Liver (tissue), 8 donors: ENCODE measurements at regions not wholly inside any gene's neighbourhood (a gene's known extent, or its start where the extent isn't known, plus 50 kb on each side); places are given as distances from the start of the nearest gene placed in this dataset.

Experiments used
- DNase-seq: peaks from one replicate; pipeline ENCODE4 v3.0.0-alpha.2; 2017; ENCODE audit warnings: low spot score
- H3K27ac ChIP-seq, 2 donors: one replicate each; pipeline ENCODE4 v1.7.0; 2013; ENCODE audit warnings: inconsistent platforms in 2 of 2, low read length in 2 of 2, control low read depth in 1 of 2, low read depth in 1 of 2, mild to moderate bottlenecking in 1 of 2
- H3K27me3 ChIP-seq, 4 donors: one replicate each; pipeline versions ENCODE4 v1.6.1 to v1.7.0; 2013; ENCODE audit warnings: low read length in 3 of 4, inconsistent platforms in 1 of 4, mild to moderate bottlenecking in 1 of 4, moderate library complexity in 1 of 4; ENCODE audit not compliant: control insufficient read depth in 4 of 4, insufficient read depth in 4 of 4
- H3K36me3 ChIP-seq, 4 donors: one replicate each; pipeline versions ENCODE4 v1.6.1 to v1.7.0; 2013; ENCODE audit warnings: low read length in 3 of 4, mild to moderate bottlenecking in 3 of 4, low read depth in 1 of 4, moderate library complexity in 1 of 4; ENCODE audit not compliant: control insufficient read depth in 4 of 4, insufficient read depth in 3 of 4
- H3K4me1 ChIP-seq, 4 donors: one replicate each; pipeline versions ENCODE4 v1.6.1 to v1.7.0; 2013; ENCODE audit warnings: low read length in 3 of 4, mild to moderate bottlenecking in 3 of 4, moderate library complexity in 1 of 4; ENCODE audit not compliant: control insufficient read depth in 4 of 4, insufficient read depth in 4 of 4
- H3K4me3 ChIP-seq, 3 donors: one replicate each; pipeline versions ENCODE4 v1.6.1 to v1.7.0; 2013; ENCODE audit warnings: low read length in 3 of 3, control low read depth in 1 of 3, low read depth in 1 of 3, mild to moderate bottlenecking in 1 of 3
- H3K9ac ChIP-seq, 2 donors: one replicate each; pipeline ENCODE4 v1.7.0; 2013; ENCODE audit warnings: low read length in 2 of 2, mild to moderate bottlenecking in 2 of 2, moderate library complexity in 2 of 2, control low read depth in 1 of 2, low read depth in 1 of 2
- H3K9me3 ChIP-seq, 4 donors: one replicate each; pipeline versions ENCODE4 v1.6.1 to v1.7.0; 2013; ENCODE audit warnings: low read length in 3 of 4; ENCODE audit not compliant: control insufficient read depth in 4 of 4
- EGR1 ChIP-seq, 2 donors: IDR thresholded peaks; 2 replicates each; pipeline ENCODE4 v1.6.1; 2016 to 2018; ENCODE audit warnings: antibody characterized with exemption in 2 of 2, low read depth in 2 of 2
- FOXA1 ChIP-seq: IDR thresholded peaks from 2 replicates; pipeline ENCODE4 v1.6.1; 2016; ENCODE audit warnings: antibody characterized with exemption
- FOXA2 ChIP-seq: IDR thresholded peaks from 2 replicates; pipeline ENCODE4 v1.6.1; 2016; ENCODE audit warnings: antibody characterized with exemption
- GABPA ChIP-seq, 2 donors: IDR thresholded peaks in 1 of 2; conservative IDR thresholded peaks in 1 of 2; 2 replicates each; pipeline ENCODE4 v1.6.1; 2016; ENCODE audit warnings: antibody characterized with exemption in 2 of 2, mild to moderate bottlenecking in 1 of 2, moderate library complexity in 1 of 2
- HNF4A ChIP-seq, 2 donors: conservative IDR thresholded peaks; 2 replicates each; pipeline ENCODE4 v1.6.1; 2016; ENCODE audit warnings: antibody characterized with exemption in 2 of 2, mild to moderate bottlenecking in 2 of 2
- HNF4G ChIP-seq: IDR thresholded peaks from 2 replicates; pipeline ENCODE4 v1.6.1; 2016; ENCODE audit warnings: antibody characterized with exemption
- JUND ChIP-seq, 2 donors: IDR thresholded peaks; 2 replicates each; pipeline ENCODE4 v1.6.1; 2016; ENCODE audit warnings: antibody characterized with exemption in 2 of 2
- NR2F2 ChIP-seq: IDR thresholded peaks from 2 replicates; pipeline ENCODE4 v1.6.1; 2016; ENCODE audit warnings: antibody characterized with exemption
- RAD21 ChIP-seq, 2 donors: IDR thresholded peaks; 2 replicates each; pipeline ENCODE4 v1.6.1; 2016; ENCODE audit warnings: antibody characterized with exemption in 2 of 2, mild to moderate bottlenecking in 2 of 2
- RXRA ChIP-seq, 2 donors: IDR thresholded peaks; 2 replicates each; pipeline ENCODE4 v1.6.1; 2017 to 2018; ENCODE audit warnings: antibody characterized with exemption in 2 of 2, mild to moderate bottlenecking in 1 of 2
- SP1 ChIP-seq: IDR thresholded peaks from 2 replicates; pipeline ENCODE4 v1.6.1; 2018; ENCODE audit warnings: antibody characterized with exemption, mild to moderate bottlenecking
- TAF1 ChIP-seq: conservative IDR thresholded peaks from 2 replicates; pipeline ENCODE4 v1.6.1; 2016; ENCODE audit warnings: antibody characterized with exemption, mild to moderate bottlenecking
- YY1 ChIP-seq: IDR thresholded peaks from 2 replicates; pipeline ENCODE4 v1.6.1; 2016; ENCODE audit warnings: antibody characterized with exemption, mild to moderate bottlenecking
- WGBS: extraction: QIAGEN DNeasy Blood & Tissue Kit; methylation state at CpG from one replicate; pipeline ENCODE4 v1.1.7; 2013; 5-methylcytosine and 5-hydroxymethylcytosine counted together
- TF ChIP-seq, protein P1 (sequence below): fragments of 150-350 bp; IDR thresholded peaks from 2 replicates; pipeline ENCODE4 v1.5.1; 2017; ENCODE audit warnings: improper control_type of control experiment, low read depth, low read length; ENCODE audit not compliant: missing input control
- TF ChIP-seq, protein P2 (sequence below): IDR thresholded peaks from 2 replicates; pipeline ENCODE4 v1.6.1; 2016; ENCODE audit warnings: antibody characterized with exemption, mild to moderate bottlenecking
- TF ChIP-seq, protein P3 (sequence below): IDR thresholded peaks from 2 replicates; pipeline ENCODE4 v1.6.1; 2016; ENCODE audit warnings: antibody characterized with exemption
- TF ChIP-seq, protein P4 (sequence below): IDR thresholded peaks from 2 replicates; pipeline ENCODE4 v1.6.1; 2016; ENCODE audit warnings: antibody characterized with exemption
- TF ChIP-seq, protein P5 (sequence below): IDR thresholded peaks from 2 replicates; pipeline ENCODE4 v1.6.1; 2016; ENCODE audit warnings: antibody characterized with exemption
- donor health status: healthy.
- donor health status: healthy.
- donor health status: healthy.
- donor health status: healthy.
- donor health status: healthy.

DNA sequence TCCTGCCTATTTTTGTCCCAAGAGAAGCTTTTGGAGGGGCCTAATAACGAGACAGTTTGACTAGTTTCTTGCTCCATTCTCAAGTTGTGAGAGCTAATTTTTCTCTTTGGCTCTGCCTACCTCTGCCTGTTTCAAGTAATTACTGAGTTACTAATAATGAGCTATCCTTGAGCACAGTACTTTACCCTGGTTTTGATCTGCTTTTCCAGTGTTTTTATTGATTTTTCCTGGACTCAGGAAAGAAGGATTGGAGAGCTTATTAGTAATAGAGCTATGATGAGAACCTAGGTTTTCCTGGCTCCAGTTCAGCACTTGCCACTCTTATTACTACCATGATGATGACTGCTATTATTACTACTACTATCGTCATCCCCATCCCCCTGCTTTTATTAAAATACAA lies 106.7 kb downstream of the HS3ST3B1 start:
- Histone ChIP-seq H3K9me3 (no peaks in the 10 kb centered on the region), H3K4me3 (no peak overlapping the region), H3K4me1 (no peaks in the 10 kb centered on the region), H3K27me3 (no peaks in the 10 kb centered on the region), H3K36me3 (peaks cover 0 to 3% (median 0%) of the 10 kb centered on the region in 4 donors), H3K9ac (no peak overlapping the region), H3K27ac (no peak overlapping the region)
- no peak for DNase-seq
- 90% methylated on average over 2 of the region's 2 CpGs for WGBS
- TF ChIP-seq RAD21 (IDR thresholded peaks at IDR 0.05) = no peak
- TF ChIP-seq NR2F2 = no peak
- no peak for TF ChIP-seq HNF4G
- TF ChIP-seq, protein P1, sequence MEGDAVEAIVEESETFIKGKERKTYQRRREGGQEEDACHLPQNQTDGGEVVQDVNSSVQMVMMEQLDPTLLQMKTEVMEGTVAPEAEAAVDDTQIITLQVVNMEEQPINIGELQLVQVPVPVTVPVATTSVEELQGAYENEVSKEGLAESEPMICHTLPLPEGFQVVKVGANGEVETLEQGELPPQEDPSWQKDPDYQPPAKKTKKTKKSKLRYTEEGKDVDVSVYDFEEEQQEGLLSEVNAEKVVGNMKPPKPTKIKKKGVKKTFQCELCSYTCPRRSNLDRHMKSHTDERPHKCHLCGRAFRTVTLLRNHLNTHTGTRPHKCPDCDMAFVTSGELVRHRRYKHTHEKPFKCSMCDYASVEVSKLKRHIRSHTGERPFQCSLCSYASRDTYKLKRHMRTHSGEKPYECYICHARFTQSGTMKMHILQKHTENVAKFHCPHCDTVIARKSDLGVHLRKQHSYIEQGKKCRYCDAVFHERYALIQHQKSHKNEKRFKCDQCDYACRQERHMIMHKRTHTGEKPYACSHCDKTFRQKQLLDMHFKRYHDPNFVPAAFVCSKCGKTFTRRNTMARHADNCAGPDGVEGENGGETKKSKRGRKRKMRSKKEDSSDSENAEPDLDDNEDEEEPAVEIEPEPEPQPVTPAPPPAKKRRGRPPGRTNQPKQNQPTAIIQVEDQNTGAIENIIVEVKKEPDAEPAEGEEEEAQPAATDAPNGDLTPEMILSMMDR = no peak
- no peak for TF ChIP-seq RXRA (IDR thresholded peaks at IDR 0.05)
- TF ChIP-seq, protein P2, sequence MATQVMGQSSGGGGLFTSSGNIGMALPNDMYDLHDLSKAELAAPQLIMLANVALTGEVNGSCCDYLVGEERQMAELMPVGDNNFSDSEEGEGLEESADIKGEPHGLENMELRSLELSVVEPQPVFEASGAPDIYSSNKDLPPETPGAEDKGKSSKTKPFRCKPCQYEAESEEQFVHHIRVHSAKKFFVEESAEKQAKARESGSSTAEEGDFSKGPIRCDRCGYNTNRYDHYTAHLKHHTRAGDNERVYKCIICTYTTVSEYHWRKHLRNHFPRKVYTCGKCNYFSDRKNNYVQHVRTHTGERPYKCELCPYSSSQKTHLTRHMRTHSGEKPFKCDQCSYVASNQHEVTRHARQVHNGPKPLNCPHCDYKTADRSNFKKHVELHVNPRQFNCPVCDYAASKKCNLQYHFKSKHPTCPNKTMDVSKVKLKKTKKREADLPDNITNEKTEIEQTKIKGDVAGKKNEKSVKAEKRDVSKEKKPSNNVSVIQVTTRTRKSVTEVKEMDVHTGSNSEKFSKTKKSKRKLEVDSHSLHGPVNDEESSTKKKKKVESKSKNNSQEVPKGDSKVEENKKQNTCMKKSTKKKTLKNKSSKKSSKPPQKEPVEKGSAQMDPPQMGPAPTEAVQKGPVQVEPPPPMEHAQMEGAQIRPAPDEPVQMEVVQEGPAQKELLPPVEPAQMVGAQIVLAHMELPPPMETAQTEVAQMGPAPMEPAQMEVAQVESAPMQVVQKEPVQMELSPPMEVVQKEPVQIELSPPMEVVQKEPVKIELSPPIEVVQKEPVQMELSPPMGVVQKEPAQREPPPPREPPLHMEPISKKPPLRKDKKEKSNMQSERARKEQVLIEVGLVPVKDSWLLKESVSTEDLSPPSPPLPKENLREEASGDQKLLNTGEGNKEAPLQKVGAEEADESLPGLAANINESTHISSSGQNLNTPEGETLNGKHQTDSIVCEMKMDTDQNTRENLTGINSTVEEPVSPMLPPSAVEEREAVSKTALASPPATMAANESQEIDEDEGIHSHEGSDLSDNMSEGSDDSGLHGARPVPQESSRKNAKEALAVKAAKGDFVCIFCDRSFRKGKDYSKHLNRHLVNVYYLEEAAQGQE = no peak
- TF ChIP-seq, protein P3, sequence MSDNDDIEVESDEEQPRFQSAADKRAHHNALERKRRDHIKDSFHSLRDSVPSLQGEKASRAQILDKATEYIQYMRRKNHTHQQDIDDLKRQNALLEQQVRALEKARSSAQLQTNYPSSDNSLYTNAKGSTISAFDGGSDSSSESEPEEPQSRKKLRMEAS = no peak
- TF ChIP-seq SP1 = no peak
- no peak for TF ChIP-seq FOXA2
- TF ChIP-seq YY1 = no peak
- no peak for TF ChIP-seq FOXA1
- TF ChIP-seq HNF4A (conservative IDR thresholded peaks at IDR 0.05) = no peak
- no peak for TF ChIP-seq JUND (IDR thresholded peaks at IDR 0.05)
- TF ChIP-seq EGR1 (IDR thresholded peaks at IDR 0.05; ENCODE audit: low read depth in 2 of 2) = no peak
- TF ChIP-seq, protein P4, sequence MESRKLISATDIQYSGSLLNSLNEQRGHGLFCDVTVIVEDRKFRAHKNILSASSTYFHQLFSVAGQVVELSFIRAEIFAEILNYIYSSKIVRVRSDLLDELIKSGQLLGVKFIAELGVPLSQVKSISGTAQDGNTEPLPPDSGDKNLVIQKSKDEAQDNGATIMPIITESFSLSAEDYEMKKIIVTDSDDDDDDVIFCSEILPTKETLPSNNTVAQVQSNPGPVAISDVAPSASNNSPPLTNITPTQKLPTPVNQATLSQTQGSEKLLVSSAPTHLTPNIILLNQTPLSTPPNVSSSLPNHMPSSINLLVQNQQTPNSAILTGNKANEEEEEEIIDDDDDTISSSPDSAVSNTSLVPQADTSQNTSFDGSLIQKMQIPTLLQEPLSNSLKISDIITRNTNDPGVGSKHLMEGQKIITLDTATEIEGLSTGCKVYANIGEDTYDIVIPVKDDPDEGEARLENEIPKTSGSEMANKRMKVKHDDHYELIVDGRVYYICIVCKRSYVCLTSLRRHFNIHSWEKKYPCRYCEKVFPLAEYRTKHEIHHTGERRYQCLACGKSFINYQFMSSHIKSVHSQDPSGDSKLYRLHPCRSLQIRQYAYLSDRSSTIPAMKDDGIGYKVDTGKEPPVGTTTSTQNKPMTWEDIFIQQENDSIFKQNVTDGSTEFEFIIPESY = no peak
- TF ChIP-seq GABPA (IDR thresholded peaks at IDR 0.05 in 1 of 2, conservative IDR thresholded peaks at IDR 0.05 in 1 of 2) = no peak
- no peak for TF ChIP-seq TAF1
- TF ChIP-seq, protein P5, sequence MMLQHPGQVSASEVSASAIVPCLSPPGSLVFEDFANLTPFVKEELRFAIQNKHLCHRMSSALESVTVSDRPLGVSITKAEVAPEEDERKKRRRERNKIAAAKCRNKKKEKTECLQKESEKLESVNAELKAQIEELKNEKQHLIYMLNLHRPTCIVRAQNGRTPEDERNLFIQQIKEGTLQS = no peak
